ENCODE measurements at regions not wholly inside any gene's neighbourhood (a gene's known extent, or its start where the extent isn't known, plus 50 kb on each side); places are given as distances from the start of the nearest gene placed in this dataset.

- no peak for DNase-seq (ENCODE audit: extremely low read depth in 1 of 2, low read depth in 1 of 2)
These were observed 173.5 kb upstream of the KCNIP4 start for GRCh38 chr4:22122062-22122461.

GRCh38 chr4:22115262-22115661 lies 166.7 kb upstream of the KCNIP4 start:
- DNase-seq (ENCODE audit: extremely low read depth in 1 of 2, low read depth in 1 of 2): no peak

GRCh38 chr4:22103768-22104167 lies 155.2 kb upstream of the KCNIP4 start:
- DNase-seq (ENCODE audit: extremely low read depth in 1 of 2, low read depth in 1 of 2): no peak

DNA sequence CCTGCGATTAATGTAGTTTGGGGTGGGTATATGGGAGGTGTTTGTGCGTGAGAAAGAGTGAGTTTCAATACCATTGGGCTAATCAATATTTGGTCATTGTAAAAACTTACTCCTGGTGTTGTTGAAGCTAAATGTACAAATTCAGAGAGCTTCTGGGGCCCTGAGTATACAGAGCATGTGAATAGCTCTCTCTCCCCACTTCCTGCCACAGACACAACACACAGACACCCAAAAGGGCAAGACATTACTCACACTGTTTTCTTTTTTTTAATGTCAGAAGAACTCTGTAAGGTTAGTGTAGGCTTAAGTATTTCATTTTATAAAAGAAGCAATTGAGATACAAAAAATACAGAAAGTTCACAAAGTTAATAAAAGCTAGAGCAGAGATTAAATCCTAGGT lies 151.3 kb upstream of the KCNIP4 start:
- DNase-seq (ENCODE audit: extremely low read depth in 1 of 2, low read depth in 1 of 2): no peak

DNA sequence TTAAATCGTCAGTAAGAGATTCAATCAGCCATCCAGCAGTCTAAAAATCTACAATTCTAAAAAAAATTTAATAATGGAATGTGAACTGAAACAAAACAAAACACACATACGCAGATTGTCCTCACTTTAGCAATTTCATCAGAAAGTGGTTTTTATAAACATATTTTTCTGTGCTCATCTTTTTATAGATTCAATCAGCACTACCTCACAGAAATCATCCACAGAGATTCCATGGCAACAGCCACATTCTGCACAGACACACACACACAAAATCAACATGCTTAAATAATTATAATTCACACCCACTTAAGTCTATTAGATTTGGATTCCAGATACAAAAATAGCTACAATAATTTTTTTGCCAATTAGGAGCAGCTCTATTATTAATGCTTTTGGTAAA lies 149.0 kb upstream of the KCNIP4 start:
- no peak for DNase-seq (ENCODE audit: extremely low read depth in 1 of 2, low read depth in 1 of 2)

- no peak for DNase-seq (ENCODE audit: extremely low read depth in 1 of 2, low read depth in 1 of 2)
These were observed 145.6 kb upstream of the KCNIP4 start for GRCh38 chr4:22094217-22094616.

GRCh38 chr4:22093126-22093525 lies 144.6 kb upstream of the KCNIP4 start:
- DNase-seq (ENCODE audit: extremely low read depth in 1 of 2, low read depth in 1 of 2): no peak

GRCh38 chr4:22091906-22092305 lies 143.3 kb upstream of the KCNIP4 start:
- no peak for DNase-seq (ENCODE audit: extremely low read depth in 1 of 2, low read depth in 1 of 2)

- DNase-seq (ENCODE audit: extremely low read depth in 1 of 2, low read depth in 1 of 2): no peak
These were observed 142.8 kb upstream of the KCNIP4 start for GRCh38 chr4:22091352-22091717.

GRCh38 chr4:22090661-22091351 lies 142.2 kb upstream of the KCNIP4 start:
- DNase-seq (ENCODE audit: extremely low read depth in 1 of 2, low read depth in 1 of 2): no peak

- DNase-seq (ENCODE audit: extremely low read depth in 1 of 2, low read depth in 1 of 2): no peak
These were observed 129.0 kb upstream of the KCNIP4 start for GRCh38 chr4:22077571-22077970.

DNA sequence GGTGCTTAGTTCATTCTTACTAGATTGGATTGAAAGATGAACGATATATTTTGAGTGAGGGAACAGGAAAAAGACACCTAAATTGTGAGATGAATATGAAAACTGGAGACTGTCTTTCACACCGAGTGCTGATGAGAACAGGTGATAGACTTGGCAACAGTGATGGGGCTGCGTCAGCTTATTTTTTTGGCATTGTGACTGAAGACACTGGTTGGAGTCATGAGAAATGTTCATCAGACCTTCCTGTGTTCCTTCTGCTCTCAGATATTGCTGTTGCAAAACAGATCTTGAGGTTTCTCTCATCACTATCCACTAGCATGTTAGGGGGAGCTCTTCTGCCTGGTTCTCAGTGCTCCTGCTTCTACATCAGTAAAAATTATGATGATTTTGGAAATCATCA lies 124.2 kb upstream of the KCNIP4 start:
- DNase-seq (ENCODE audit: extremely low read depth in 1 of 2, low read depth in 1 of 2): no peak

GRCh38 chr4:22072240-22072639 lies 123.7 kb upstream of the KCNIP4 start:
- DNase-seq (ENCODE audit: extremely low read depth in 1 of 2, low read depth in 1 of 2): no peak

DNA sequence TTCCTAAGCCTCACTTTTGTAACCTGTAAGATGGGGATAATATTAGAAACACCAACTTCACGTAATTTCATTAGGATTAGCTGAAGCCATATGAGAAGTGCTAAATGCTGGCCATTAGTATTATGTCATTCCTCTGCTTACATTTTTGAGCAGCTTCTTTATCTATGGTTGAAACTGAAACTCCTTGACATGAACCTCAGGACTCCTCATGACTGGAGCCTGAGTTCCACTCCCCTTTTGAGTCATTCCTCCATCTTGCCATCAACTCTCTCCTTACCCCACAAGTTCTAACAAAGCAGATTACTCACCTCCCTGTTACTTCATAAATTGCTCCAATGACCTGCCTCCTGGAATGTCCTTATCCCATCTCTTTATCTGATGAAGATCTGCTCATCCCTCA lies 123.2 kb upstream of the KCNIP4 start:
- no peak for DNase-seq (ENCODE audit: extremely low read depth in 1 of 2, low read depth in 1 of 2)

DNA sequence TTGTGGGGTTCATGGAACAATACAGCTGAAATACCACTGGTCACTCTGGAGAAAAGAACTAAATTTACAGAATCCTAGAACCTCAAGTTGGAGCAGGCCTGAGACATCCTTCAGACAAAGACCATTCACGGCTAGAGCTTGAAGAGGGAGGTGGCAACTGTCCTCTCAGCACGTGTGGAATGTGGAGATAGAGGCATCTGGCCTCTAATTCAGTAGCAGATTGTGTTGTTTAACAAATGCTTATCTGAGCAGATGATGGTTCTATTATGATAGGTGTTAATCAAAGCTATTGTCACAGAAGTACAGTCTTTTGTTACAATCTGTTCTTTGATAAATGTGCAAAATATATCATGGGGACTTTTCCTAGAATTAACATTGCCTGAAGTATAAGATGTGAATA lies 121.7 kb upstream of the KCNIP4 start:
- DNase-seq (ENCODE audit: extremely low read depth in 1 of 2, low read depth in 1 of 2): no peak

DNA sequence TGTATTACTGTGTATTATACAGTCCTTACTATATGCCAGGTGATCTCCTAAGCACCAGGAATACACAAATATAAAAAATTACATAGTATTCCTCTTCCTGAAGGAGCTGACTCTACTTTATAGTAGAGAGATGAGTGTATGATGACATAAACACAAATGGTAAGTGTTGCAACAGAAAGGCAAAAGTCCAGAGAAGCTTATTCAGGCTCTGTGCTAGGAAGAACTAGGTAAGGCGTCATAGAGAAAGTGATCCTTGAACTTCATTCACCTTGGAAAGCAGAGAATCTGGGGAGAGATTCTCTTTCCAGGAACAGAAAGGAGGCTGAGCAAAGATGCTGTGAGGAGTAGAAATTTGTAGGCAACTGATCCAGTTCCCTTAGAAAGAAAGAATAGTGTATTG lies 115.0 kb upstream of the KCNIP4 start:
- DNase-seq (ENCODE audit: extremely low read depth in 1 of 2, low read depth in 1 of 2): no peak

GRCh38 chr4:22062676-22063075 lies 114.1 kb upstream of the KCNIP4 start:
- no peak for DNase-seq (ENCODE audit: extremely low read depth in 1 of 2, low read depth in 1 of 2)

GRCh38 chr4:22055954-22056353 lies 107.4 kb upstream of the KCNIP4 start:
- no peak for DNase-seq (ENCODE audit: extremely low read depth in 1 of 2, low read depth in 1 of 2)

DNA sequence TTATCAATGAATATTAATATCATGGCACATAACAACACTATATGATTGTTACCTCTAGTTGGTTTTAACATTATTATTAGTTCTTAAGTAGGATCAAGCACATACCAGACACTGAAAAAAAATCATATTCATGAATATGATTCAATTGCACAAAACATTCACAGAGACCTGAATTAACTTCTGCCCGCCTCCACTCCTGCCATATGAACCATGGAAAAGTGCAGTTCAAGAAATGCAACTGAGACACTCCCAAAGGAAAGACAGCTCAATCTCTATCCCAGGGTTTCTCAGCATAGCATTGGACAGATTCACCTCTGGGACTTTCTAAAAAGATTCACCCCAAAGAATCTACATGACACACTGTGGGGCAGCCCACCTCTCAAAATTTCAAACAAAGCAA lies 103.5 kb upstream of the KCNIP4 start:
- no peak for DNase-seq (ENCODE audit: extremely low read depth in 1 of 2, low read depth in 1 of 2)

DNA sequence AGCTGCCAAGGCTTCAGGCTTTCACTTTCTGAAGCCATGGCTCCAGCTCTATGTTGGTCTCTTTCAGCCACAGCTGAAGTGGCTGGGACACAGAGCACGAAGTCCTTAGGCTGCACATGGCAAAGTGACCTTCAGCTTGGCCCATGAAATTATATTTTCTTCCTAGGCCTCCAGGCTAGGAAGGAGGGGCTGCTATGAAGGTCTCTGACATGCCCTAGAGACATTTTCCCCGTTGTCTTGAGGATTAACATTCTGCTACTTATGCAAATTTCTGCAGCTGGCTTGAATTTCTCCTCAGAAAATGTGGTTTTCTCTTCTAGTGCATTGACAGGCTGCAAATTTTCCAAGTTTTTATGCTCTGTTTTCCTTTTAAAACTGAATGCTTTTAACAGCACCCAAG lies 99.8 kb upstream of the KCNIP4 start:
- no peak for DNase-seq (ENCODE audit: extremely low read depth in 1 of 2, low read depth in 1 of 2)

DNA sequence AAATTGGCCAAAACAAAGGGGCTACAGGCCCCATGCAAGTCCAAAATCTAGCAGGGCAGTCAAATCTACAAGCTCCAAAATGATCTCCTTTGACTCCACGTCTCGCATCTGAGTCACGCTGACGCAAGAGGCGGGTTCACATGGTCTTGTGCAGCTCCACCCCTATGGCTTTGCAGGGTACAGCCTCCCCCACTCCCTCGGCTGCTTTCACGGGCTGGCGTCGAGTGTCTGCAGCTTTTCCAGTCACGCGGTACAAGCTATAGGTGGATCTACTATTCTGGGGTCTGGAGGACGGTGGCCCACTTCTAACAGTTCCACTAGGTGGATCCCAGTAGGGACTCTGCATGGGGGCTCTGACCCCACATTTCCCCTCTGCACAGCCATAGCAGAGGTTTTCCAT lies 99.2 kb upstream of the KCNIP4 start:
- DNase-seq (ENCODE audit: extremely low read depth in 1 of 2, low read depth in 1 of 2): no peak

DNA sequence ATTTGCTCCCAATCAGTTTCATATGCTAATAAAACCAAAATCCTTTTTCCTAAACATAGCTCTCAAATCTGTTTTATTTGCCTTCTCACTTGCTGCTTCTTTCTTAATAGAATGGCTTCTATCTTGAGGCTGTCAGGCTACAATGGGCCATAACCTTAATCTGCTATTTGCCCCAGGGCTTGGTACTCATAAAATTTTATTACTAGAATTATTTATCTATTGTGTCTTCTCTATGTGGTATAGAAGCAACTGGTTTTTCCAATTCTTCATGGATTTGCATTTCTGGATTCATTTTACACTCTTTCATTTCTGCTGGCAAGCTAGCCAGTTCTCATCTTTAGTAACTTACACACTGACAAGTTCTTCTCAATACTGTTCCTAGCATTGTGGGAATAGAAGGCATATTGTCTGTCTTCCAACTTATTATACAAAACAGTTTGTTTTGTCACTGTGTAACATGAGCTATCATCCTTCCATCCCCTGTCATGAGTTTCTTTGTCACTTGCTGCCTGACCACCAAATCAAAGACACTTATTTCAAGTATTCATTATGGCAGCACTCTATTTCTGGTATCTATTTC lies 96.6 kb upstream of the KCNIP4 start:
- DNase-seq (ENCODE audit: extremely low read depth in 1 of 2, low read depth in 1 of 2): no peak

GRCh38 chr4:22031423-22031822 lies 82.9 kb upstream of the KCNIP4 start:
- DNase-seq (ENCODE audit: extremely low read depth in 1 of 2, low read depth in 1 of 2): no peak
